ENCODE measurements at regions not wholly inside any gene's neighbourhood (a gene's known extent, or its start where the extent isn't known, plus 50 kb on each side); places are given as distances from the start of the nearest gene placed in this dataset.

- Histone ChIP-seq H3K27me3 (no peaks in the 10 kb centered on the region), H3K4me1 (peaks cover 0 to 61% (median 29%) of the 10 kb centered on the region in 4 donors), H3K36me3 (no peaks in the 10 kb centered on the region), H3K27ac (peak overlapping the region; percentile 33 to 76 (median 64)), H3K9me3 (no peaks in the 10 kb centered on the region), H3K4me3 (no peak overlapping the region)
- intact Hi-C loops (cut with DNase I) = loop anchor here in 1 of 2 donors (10.0 kb wide), 1 partner anchor 138 kb away; no protein-coding TSS in a partner anchor
- no peak for DNase-seq
- 48% methylated on average over 3 of the region's 3 CpGs for WGBS (ENCODE audit: insufficient coverage, low coverage, low lambda C conversion rate, missing lambda C conversion rate)
- TF ChIP-seq CTCF (IDR thresholded peaks at IDR 0.05) (no peak), POLR2A (IDR thresholded peaks at IDR 0.05) (no peak)
- ATAC-seq = no peak
Observed at GRCh38 chr13:50522506-50522905, 321.0 kb downstream of the DLEU7 start.

GRCh38 chr13:50523307-50523706, 320.2 kb downstream of the DLEU7 start:
- no peaks in the 10 kb centered on the region for H3K9me3 ChIP-seq
- H3K4me1 ChIP-seq = peaks cover 0 to 53% (median 25%) of the 10 kb centered on the region in 4 donors
- H3K27me3 ChIP-seq = no peaks in the 10 kb centered on the region
- H3K4me3 ChIP-seq = no peak overlapping the region
- TF ChIP-seq CTCF (IDR thresholded peaks at IDR 0.05) (no peak), POLR2A (IDR thresholded peaks at IDR 0.05) (no peak)
- DNase-seq (no peak), ATAC-seq (no peak)
- intact Hi-C loops (cut with DNase I) = loop anchor here in 1 of 2 donors (10.0 kb wide), 1 partner anchor 139 kb away; no protein-coding TSS in a partner anchor
- 48% methylated on average over 3 of the region's 3 CpGs for WGBS (ENCODE audit: insufficient coverage, low coverage, low lambda C conversion rate, missing lambda C conversion rate)
- H3K27ac ChIP-seq = peak overlapping the region in 1 of 3 donors; percentile 10
- no peaks in the 10 kb centered on the region for H3K36me3 ChIP-seq

- no peak for TF ChIP-seq CTCF (IDR thresholded peaks at IDR 0.05)
- TF ChIP-seq POLR2A (IDR thresholded peaks at IDR 0.05) = no peak
- Histone ChIP-seq H3K9me3 (no peaks in the 10 kb centered on the region), H3K4me3 (no peak overlapping the region), H3K4me1 (peaks cover 0 to 49% (median 20%) of the 10 kb centered on the region in 4 donors), H3K27me3 (no peaks in the 10 kb centered on the region), H3K36me3 (no peaks in the 10 kb centered on the region), H3K27ac (no peak overlapping the region)
- ATAC-seq = peak in 3 of 4 donors; percentile 12 to 57 (median 15)
- DNase-seq = peak in 1 of 3 donors; percentile 62
- WGBS (ENCODE audit: insufficient coverage, low coverage, low lambda C conversion rate, missing lambda C conversion rate) = 58% methylated on average over 4 of the region's 4 CpGs
- intact Hi-C loops (cut with DNase I) = loop anchor here in 1 of 2 donors (10.0 kb wide), 1 partner anchor 140 kb away; no protein-coding TSS in a partner anchor
Observed at GRCh38 chr13:50524560-50524959, 318.9 kb downstream of the DLEU7 start.

GRCh38 chr13:50526661-50527071, 316.8 kb downstream of the DLEU7 start:
- H3K4me3 ChIP-seq = no peak overlapping the region
- intact Hi-C loops (cut with DNase I) = loop anchor here in 1 of 2 donors (10.0 kb wide), 1 partner anchor 142 kb away; no protein-coding TSS in a partner anchor
- no peak for ATAC-seq

More at GRCh38 chr13:50526661-50527071, 316.8 kb downstream of the DLEU7 start:
- Histone ChIP-seq H3K27ac (no peak overlapping the region), H3K9me3 (no peaks in the 10 kb centered on the region), H3K27me3 (no peaks in the 10 kb centered on the region), H3K36me3 (no peaks in the 10 kb centered on the region), H3K4me1 (peaks cover 0 to 38% (median 9%) of the 10 kb centered on the region in 4 donors)
- no peak for DNase-seq
- 92% methylated on average over 2 of the region's 7 CpGs for WGBS (ENCODE audit: insufficient coverage, low coverage, low lambda C conversion rate, missing lambda C conversion rate)
- no peak for TF ChIP-seq POLR2A (IDR thresholded peaks at IDR 0.05)
- no peak for TF ChIP-seq CTCF (IDR thresholded peaks at IDR 0.05)
